Neural progenitor cell (in vitro differentiated cells): ENCODE measurements at regions not wholly inside any gene's neighbourhood (a gene's known extent, or its start where the extent isn't known, plus 50 kb on each side); places are given as distances from the start of the nearest gene placed in this dataset.

Experiments used
- DNase-seq: peaks from one replicate; pipeline ENCODE4 v3.0.0-alpha.2; 2016; ENCODE audit warnings: low spot score
- H2AFZ ChIP-seq: fragments of 200-600 bp; sonication (generic); replicated peaks from 2 replicates; pipeline ENCODE4 v1.6.1; 2016; ENCODE audit warnings: antibody characterized with exemption
- H3F3A ChIP-seq: fragments of 200-600 bp; sonication (generic); 2 replicates; pipeline ENCODE4 v1.6.1; 2016; ENCODE audit warnings: antibody characterized with exemption, low read depth
- H3K27ac ChIP-seq: fragments of 200-600 bp; sonication (generic); 2 replicates; pipeline ENCODE4 v1.5.1; 2016; ENCODE audit warnings: mild to moderate bottlenecking
- H3K27me3 ChIP-seq: fragments of 200-600 bp; sonication (generic); 2 replicates; pipeline ENCODE4 v1.6.1; 2016; ENCODE audit warnings: mild to moderate bottlenecking, moderate library complexity
- H3K36me3 ChIP-seq: fragments of 200-600 bp; sonication (generic); 2 replicates; pipeline ENCODE4 v1.5.1; 2016
- H3K4me1 ChIP-seq: fragments of 200-600 bp; sonication (generic); 2 replicates; pipeline ENCODE4 v1.6.1; 2016; ENCODE audit warnings: mixed run types
- H3K4me2 ChIP-seq: fragments of 200-600 bp; sonication (generic); 2 replicates; pipeline ENCODE4 v1.6.1; 2016
- H3K4me3 ChIP-seq: fragments of 200-600 bp; sonication (generic); 2 replicates; pipeline ENCODE4 v1.5.1; 2016
- H3K79me2 ChIP-seq: fragments of 200-600 bp; sonication (generic); 2 replicates; pipeline ENCODE4 v1.6.1; 2016; ENCODE audit warnings: low read depth
- H3K9ac ChIP-seq: fragments of 200-600 bp; sonication (generic); 2 replicates; pipeline ENCODE4 v1.6.1; 2016
- H3K9me3 ChIP-seq: fragments of 200-600 bp; sonication (generic); 2 replicates; pipeline ENCODE4 v1.5.1; 2016; ENCODE audit warnings: low read depth
- H4K20me1 ChIP-seq: fragments of 200-600 bp; sonication (generic); 2 replicates; pipeline ENCODE4 v1.6.1; 2016; ENCODE audit warnings: low read depth
- H3K27ac Mint-ChIP-seq: 3 replicates; pipeline ENCODE4 v1.8.0; 2021; ENCODE audit warnings: mixed read lengths
- H3K27me3 Mint-ChIP-seq: 2 replicates; pipeline ENCODE4 v1.8.0; 2022; ENCODE audit warnings: low read depth, mild to moderate bottlenecking, inconsistent platforms, moderate library complexity, mixed read lengths; ENCODE audit not compliant: insufficient read depth
- H3K36me3 Mint-ChIP-seq: 3 replicates; pipeline ENCODE4 v1.8.0; 2021; ENCODE audit warnings: mixed read lengths
- H3K4me1 Mint-ChIP-seq: 3 replicates; pipeline ENCODE4 v1.8.0; 2021; ENCODE audit warnings: mixed read lengths
- H3K4me3 Mint-ChIP-seq: 3 replicates; pipeline ENCODE4 v1.8.0; 2021; ENCODE audit warnings: mild to moderate bottlenecking, moderate library complexity, mixed read lengths
- H3K9me3 Mint-ChIP-seq: 3 replicates; pipeline ENCODE4 v1.8.0; 2020; ENCODE audit warnings: mixed read lengths
- CTCF ChIP-seq: fragments of 200-600 bp; sonication (generic); IDR thresholded peaks from 2 replicates; pipeline ENCODE4 v1.5.1; 2017; ENCODE audit warnings: antibody characterized with exemption, mild to moderate bottlenecking
- EZH2 ChIP-seq: fragments of 200-600 bp; sonication (generic); IDR thresholded peaks from 2 replicates; pipeline ENCODE4 v1.6.1; 2017; ENCODE audit warnings: antibody characterized with exemption, mild to moderate bottlenecking, moderate library complexity
- EZH2phosphoT487 ChIP-seq: fragments of 200-600 bp; sonication (generic); IDR thresholded peaks from 2 replicates; pipeline ENCODE4 v1.6.1; 2017; ENCODE audit warnings: antibody characterized with exemption

GRCh38 chrX:15942307-15942706 lies 87.7 kb upstream of the AP1S2 start:
- peaks cover 6% of the 10 kb centered on the region for H3K27me3 Mint-ChIP-seq
- no peak for DNase-seq
- Histone ChIP-seq H3K27ac (no peak overlapping the region), H3K36me3 (no peaks in the 10 kb centered on the region), H3K4me3 (no peak overlapping the region), H3K79me2 (no peaks in the 10 kb centered on the region), H4K20me1 (no peaks in the 10 kb centered on the region), H2AFZ (no peak overlapping the region), H3K4me1 (peaks cover 30% of the 10 kb centered on the region), H3K9me3 (no peaks in the 10 kb centered on the region), H3F3A (peaks cover 15% of the 10 kb centered on the region), H3K9ac (no peak overlapping the region), H3K27me3 (no peaks in the 10 kb centered on the region), H3K4me2 (no peak overlapping the region)
- TF ChIP-seq EZH2phosphoT487 (no peak), CTCF (no peak), EZH2 (no peak)
- H3K4me1 Mint-ChIP-seq = peaks cover 17% of the 10 kb centered on the region
- H3K9me3 Mint-ChIP-seq = no peaks in the 10 kb centered on the region
- no peaks in the 10 kb centered on the region for H3K36me3 Mint-ChIP-seq
- H3K4me3 Mint-ChIP-seq = no peak overlapping the region
- H3K27ac Mint-ChIP-seq = no peak overlapping the region

- TF ChIP-seq EZH2phosphoT487 (no peak), EZH2 (no peak), CTCF (no peak)
Measured at GRCh38 chrX:15939737-15940136, 85.1 kb upstream of the AP1S2 start.

GRCh38 chrX:15938072-15938471 lies 83.5 kb upstream of the AP1S2 start:
- Histone ChIP-seq H3F3A (peaks cover 11% of the 10 kb centered on the region), H3K36me3 (no peaks in the 10 kb centered on the region), H3K9ac (no peak overlapping the region), H3K4me2 (no peak overlapping the region), H3K4me3 (no peak overlapping the region), H4K20me1 (no peaks in the 10 kb centered on the region), H3K27ac (no peak overlapping the region), H2AFZ (peak overlapping the region; percentile 22), H3K9me3 (no peaks in the 10 kb centered on the region), H3K27me3 (no peaks in the 10 kb centered on the region), H3K79me2 (no peaks in the 10 kb centered on the region), H3K4me1 (peaks cover 16% of the 10 kb centered on the region)
- Mint-ChIP-seq H3K4me3 (no peak overlapping the region), H3K27me3 (peaks cover 6% of the 10 kb centered on the region), H3K36me3 (no peaks in the 10 kb centered on the region), H3K27ac (peak overlapping the region; percentile 9), H3K4me1 (peaks cover 4% of the 10 kb centered on the region), H3K9me3 (no peaks in the 10 kb centered on the region)
- no peak for TF ChIP-seq EZH2
- no peak for TF ChIP-seq EZH2phosphoT487
- TF ChIP-seq CTCF = no peak
- DNase-seq = no peak

More at GRCh38 chrX:15939737-15940136, 85.1 kb upstream of the AP1S2 start:
- no peaks in the 10 kb centered on the region for H3K79me2 ChIP-seq
- no peaks in the 10 kb centered on the region for H3K36me3 ChIP-seq
- no peak overlapping the region for H3K4me3 ChIP-seq
- Mint-ChIP-seq H3K4me1 (peaks cover 8% of the 10 kb centered on the region), H3K27me3 (peaks cover 6% of the 10 kb centered on the region), H3K4me3 (no peak overlapping the region), H3K36me3 (no peaks in the 10 kb centered on the region), H3K9me3 (no peaks in the 10 kb centered on the region), H3K27ac (no peak overlapping the region)
- H4K20me1 ChIP-seq = no peaks in the 10 kb centered on the region
- no peak overlapping the region for H2AFZ ChIP-seq
- H3K27ac ChIP-seq = no peak overlapping the region
- H3K4me2 ChIP-seq = no peak overlapping the region
- no peaks in the 10 kb centered on the region for H3K9me3 ChIP-seq
- no peak overlapping the region for H3K9ac ChIP-seq
- peaks cover 18% of the 10 kb centered on the region for H3K4me1 ChIP-seq
- no peaks in the 10 kb centered on the region for H3K27me3 ChIP-seq
- DNase-seq = no peak
- H3F3A ChIP-seq = no peaks in the 10 kb centered on the region
